Activated T-helper 9 cell treated with anti-CD3 and anti-CD28 coated beads, Interleukin-2, amount 50 U/mL, for 16 hours (primary cell): ENCODE measurements at regions not wholly inside any gene's neighbourhood (a gene's known extent, or its start where the extent isn't known, plus 50 kb on each side); places are given as distances from the start of the nearest gene placed in this dataset.

ENCODE experiments used
- DNase-seq: peaks from one replicate; pipeline ENCODE4 v3.0.0-alpha.2; 2020; ENCODE audit warnings: low read depth

DNA sequence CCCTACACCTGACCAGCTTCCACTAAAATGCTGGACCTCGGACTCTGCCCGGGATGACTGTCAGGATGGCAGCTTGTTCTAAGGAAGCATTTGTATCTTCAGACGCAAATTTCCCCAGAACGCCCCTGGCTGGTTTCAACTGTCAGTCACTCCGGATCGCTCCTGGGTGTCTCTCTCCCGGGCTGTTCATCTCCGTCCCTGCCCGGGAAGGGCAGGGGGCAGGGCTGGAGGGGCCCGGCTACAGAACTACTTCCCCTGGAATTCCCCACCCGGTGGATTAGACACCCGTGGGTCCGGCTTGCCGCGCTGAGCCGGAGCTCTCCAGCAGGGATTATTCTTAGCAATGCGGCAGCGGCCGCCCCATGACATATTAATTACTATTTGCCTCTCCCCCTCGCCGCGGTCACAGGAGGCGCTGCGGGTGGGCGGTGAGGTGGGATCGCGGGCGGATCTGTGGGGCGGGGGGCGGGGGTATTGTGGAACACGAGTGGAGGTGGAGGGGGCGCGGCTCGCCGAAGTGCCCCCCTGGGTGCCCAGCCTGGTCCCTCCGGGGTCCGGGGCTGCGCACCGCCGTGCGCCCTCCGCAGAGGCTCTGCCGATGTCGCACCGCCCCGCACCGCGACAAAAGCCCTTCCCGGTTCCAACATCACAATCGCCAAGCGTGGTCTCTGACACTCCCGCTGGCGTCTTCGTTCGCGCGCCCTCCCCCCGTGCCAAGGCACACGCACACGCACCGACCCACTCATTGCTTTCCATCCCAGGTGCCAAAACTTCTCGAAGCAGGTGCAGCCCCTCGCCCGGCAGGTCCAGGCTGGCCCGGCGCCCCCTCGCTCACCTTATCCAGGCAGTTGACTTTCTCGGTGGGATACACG, 276.1 kb upstream of the NEBL start:
- DNase-seq = no peak

GRCh38 chr10:21172542-21172929, 275.4 kb upstream of the NEBL start:
- DNase-seq = no peak

DNA sequence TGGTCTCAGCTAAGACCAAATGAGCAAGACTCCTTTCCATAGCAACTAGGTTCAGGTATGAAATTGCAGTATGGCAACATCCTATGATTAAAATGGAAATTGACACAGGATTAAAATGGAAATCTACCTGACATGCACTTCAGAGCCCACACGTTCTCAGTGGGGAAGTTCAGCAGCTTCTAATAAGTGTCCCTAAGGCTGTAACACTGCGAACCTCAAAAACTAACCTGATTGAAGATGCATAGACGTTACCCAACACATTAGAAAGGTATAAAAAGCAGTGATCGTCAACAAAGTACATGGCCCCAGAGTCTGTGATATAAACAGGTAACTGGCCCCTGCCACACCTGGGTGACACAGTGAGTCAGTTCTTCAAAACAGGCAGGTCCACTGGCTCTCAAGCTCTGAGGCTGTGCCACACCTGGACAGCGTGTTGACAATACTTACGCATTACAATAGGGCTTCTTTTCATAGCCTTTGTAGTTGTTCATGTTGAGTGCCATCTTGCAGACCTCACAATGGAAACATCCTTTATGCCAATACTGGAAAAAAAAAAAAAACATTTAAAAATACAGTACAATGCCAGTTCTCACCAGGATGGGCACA, 274.9 kb upstream of the NEBL start:
- DNase-seq = no peak

DNA sequence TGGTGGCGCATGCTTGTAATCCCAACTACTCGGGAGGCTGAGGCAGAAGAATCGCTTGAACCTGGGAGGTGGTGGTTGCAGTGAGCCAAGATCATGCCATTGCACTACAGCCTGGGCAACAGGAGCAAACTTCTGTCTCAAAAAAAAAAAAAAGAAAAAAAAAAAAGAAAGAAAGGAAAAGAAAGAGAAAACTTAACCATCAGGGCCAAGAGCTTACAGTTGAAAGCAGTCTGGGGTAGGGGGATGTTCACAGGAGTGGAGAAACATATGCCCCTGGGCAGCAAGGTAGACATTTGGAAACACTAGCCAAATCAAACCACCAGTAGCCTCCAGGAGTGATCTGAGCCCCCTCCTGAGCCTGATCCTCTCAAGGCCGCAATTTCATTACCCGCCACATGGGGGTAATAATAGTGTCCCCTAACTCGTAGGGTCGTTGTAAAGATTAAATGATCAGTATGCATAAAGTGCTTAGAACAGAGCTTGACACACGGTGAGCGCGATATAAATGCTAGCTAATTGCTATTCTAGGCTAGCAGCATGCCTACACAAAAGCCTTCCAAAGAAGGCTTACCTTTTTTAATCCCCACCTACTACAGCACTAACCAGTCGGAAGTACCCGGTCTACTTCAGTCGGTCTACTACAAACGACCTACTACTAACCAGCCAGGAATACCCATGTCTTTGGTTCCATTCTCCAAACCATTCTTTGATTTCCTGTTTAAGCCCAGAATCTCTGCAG, 274.3 kb upstream of the NEBL start:
- no peak for DNase-seq

DNA sequence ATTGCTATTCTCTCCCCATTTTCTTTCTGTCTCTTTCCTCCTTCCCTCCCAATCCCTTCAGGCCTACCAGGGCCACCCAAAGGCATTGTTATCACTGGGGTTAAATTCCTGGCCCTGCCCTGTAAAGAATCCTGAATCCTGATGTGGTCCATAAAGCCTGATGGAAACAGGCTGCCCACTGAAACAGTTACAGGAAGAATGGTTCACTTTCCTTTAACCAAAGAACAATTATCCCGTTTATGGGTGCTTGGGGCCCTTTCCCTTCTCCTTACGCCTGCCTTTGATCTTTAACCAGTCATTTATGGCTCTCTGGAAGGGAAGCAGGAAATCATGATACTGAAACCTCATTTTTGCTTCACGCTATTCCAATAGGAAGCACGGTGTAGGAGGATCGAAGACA, 273.1 kb upstream of the NEBL start:
- no peak for DNase-seq

DNA sequence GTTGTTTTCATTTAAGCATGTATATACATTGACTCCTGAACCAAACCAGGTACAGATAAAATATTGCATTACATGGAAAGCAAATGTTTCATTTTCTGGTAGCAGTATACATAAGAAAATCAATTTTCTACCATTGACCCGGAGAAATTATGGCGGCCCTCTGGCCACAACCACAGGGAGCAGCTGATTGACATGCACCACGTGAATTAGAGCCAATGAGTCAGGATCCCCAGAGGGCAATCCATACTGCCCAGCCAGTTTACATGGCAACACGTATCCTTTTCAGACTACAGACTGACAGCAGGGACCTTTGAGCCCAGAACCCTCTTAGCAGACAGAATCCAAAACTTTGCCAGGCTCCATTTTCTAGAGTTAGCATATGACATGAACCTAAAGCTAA, 272.2 kb upstream of the NEBL start:
- DNase-seq = no peak

GRCh38 chr10:21167288-21168010, 270.3 kb upstream of the NEBL start:
- no peak for DNase-seq

GRCh38 chr10:21166557-21167287, 269.6 kb upstream of the NEBL start:
- no peak for DNase-seq

GRCh38 chr10:21165489-21165888, 268.4 kb upstream of the NEBL start:
- DNase-seq = no peak

DNA sequence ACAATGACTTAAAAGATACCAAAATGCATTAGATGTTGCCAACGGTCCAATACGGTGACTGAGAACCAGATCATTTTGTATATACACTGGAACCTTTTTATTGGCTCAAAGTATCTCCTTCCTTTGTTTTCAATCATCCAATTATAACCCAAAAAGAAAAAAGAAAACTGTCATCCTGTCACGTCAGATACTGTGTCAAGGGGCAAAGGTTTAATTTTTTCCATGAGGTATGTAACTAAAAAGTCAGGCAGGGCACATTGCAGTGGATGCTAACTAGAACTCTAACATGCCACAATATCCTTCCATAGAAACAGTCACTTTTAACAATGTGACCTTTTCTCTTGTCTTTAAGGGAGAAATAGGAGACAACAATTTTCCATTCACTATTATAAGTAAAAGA, 267.6 kb upstream of the NEBL start:
- no peak for DNase-seq

DNA sequence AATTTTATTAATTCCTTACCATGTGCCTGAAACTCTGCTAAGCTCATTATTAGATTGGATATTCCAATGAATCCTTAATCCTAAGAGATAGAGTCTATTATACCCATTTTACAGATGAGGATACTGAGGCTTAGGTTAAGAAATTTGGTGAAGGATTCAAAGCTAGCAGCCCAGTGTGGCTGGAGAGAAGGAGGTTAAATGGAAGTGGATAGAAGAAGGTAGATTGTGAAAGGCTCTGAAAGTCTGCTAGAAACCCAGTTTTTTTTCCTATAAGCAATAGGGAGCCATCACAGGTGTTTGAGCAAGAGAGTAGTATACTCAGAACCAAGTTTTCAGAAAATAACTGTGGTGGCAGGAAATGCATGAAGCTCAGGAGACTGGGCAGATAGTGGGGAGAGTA, 265.8 kb upstream of the NEBL start:
- no peak for DNase-seq

GRCh38 chr10:21161647-21162046, 264.5 kb upstream of the NEBL start:
- no peak for DNase-seq

GRCh38 chr10:21161090-21161625, 264.0 kb upstream of the NEBL start:
- no peak for DNase-seq

DNA sequence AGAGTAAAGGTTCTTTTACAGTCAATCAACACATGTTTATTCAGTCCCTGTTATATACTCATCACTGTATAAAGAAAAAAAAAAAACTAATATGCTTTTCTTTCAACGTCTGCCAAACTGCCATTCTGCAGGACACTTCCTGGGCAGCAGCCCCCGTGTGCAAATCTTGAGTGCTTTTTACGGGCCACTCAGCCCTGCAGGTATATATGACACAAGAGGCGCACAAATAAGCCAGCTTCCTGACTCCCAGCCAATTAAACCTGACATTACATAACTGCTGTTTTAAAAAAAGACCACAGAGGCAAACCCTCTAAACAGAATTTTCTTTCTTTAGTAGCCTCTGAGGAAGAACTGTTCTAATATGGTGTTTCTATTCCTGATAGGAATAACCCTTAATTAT, 263.0 kb upstream of the NEBL start:
- DNase-seq = no peak

DNA sequence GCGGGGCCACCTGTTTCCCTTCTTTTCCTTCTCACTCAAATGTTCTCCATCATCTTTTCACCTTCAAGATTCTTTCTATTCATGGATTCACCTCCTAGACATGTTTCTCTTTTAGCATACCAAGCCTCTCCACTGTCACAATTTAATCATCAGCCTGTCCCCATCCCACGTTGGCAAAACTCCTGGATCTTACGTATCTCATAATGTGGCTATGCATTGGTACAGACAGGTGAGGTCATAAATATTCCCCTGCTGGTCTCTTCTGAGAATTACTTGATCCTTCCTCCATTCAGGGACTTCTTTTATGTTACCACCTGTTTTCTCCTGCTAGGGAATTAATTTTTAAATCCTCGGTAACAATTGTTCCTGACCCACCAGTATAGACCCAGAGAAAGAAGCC, 262.6 kb upstream of the NEBL start:
- no peak for DNase-seq

GRCh38 chr10:21158301-21158700, 261.2 kb upstream of the NEBL start:
- no peak for DNase-seq

DNA sequence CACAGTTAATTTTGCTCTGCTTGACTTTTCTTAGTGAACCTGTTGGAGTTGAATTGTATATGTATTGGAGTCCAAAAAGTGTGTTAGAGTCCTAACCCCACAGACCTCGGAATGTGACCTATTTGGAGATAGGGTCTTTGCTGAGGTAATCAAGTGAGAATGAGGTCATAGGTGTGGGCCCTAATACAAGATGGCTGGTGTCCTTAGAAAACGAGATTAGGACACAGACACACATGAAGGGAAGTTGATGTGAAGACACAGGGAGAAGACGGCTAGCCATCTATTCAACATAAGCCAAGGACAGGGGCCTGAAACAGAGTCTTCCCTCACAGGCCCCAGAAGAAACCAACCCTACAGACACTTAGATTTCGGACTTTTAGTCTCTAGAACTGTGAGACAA, 260.6 kb upstream of the NEBL start:
- DNase-seq = no peak

GRCh38 chr10:21150166-21150565, 253.1 kb upstream of the NEBL start:
- no peak for DNase-seq

GRCh38 chr10:21146436-21146789, 249.3 kb upstream of the NEBL start:
- DNase-seq = no peak

GRCh38 chr10:21145751-21146435, 248.8 kb upstream of the NEBL start:
- no peak for DNase-seq

- no peak for DNase-seq
Measured at GRCh38 chr10:21144047-21144446, 246.9 kb upstream of the NEBL start.
